ENCODE measurements at regions not wholly inside any gene's neighbourhood (a gene's known extent, or its start where the extent isn't known, plus 50 kb on each side); places are given as distances from the start of the nearest gene placed in this dataset.

- DNase-seq (ENCODE audit: low read depth) = no peak
Measured at GRCh38 chr11:15909937-15910598, 446.3 kb downstream of the SOX6 start.

- no peak for DNase-seq (ENCODE audit: low read depth)
Measured at GRCh38 chr11:15910761-15911160, 445.6 kb downstream of the SOX6 start.

- DNase-seq (ENCODE audit: low read depth) = no peak
Measured at GRCh38 chr11:15911377-15912044, 444.8 kb downstream of the SOX6 start.

- no peak for DNase-seq (ENCODE audit: low read depth)
Measured at GRCh38 chr11:15912291-15912690, 444.1 kb downstream of the SOX6 start.

GRCh38 chr11:15912825-15913224 lies 443.5 kb downstream of the SOX6 start:
- no peak for DNase-seq (ENCODE audit: low read depth)

GRCh38 chr11:15913261-15913660 lies 443.1 kb downstream of the SOX6 start:
- no peak for DNase-seq (ENCODE audit: low read depth)
